ENCODE measurements at regions not wholly inside any gene's neighbourhood (a gene's known extent, or its start where the extent isn't known, plus 50 kb on each side); places are given as distances from the start of the nearest gene placed in this dataset.

- DNase-seq (ENCODE audit: low read depth), result no peak
- no peak for TF ChIP-seq CTCF (IDR thresholded peaks at IDR 0.05; ENCODE audit: control insufficient read depth, insufficient read depth, low read depth, low read length, missing control alignments)
- no peak overlapping the region for H3K4me3 ChIP-seq (ENCODE audit: control insufficient read depth, low read depth, low read length)
Measured at GRCh38 chr6:120805276-120805675, 529.0 kb downstream of the TBC1D32 start.

DNA sequence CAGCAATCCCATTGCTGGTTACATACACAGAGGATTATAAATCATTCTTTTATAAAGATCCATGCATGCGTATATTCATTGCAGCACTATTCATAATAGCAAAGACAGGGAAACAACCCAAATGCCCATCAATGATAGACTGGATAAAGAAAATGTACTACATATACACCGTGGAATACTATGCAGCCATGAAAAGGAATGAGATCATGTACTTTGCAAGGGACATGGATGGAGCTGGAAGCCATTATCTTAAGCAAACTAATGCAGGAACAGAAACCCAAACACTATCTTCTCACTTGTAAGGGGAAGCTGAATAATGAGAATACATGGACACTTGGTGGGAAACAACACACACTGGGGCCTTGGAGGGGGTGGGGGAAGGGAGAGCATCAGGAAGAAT lies 529.7 kb downstream of the TBC1D32 start:
- DNase-seq (ENCODE audit: low read depth), result no peak
- no peak for TF ChIP-seq CTCF (IDR thresholded peaks at IDR 0.05; ENCODE audit: control insufficient read depth, insufficient read depth, low read depth, low read length, missing control alignments)
- H3K4me3 ChIP-seq (ENCODE audit: control insufficient read depth, low read depth, low read length), result no peak overlapping the region

GRCh38 chr6:120786682-120787081 lies 547.6 kb downstream of the TBC1D32 start:
- DNase-seq (ENCODE audit: low read depth), result no peak
- no peak for TF ChIP-seq CTCF (IDR thresholded peaks at IDR 0.05; ENCODE audit: control insufficient read depth, insufficient read depth, low read depth, low read length, missing control alignments)
- no peak overlapping the region for H3K4me3 ChIP-seq (ENCODE audit: control insufficient read depth, low read depth, low read length)

DNA sequence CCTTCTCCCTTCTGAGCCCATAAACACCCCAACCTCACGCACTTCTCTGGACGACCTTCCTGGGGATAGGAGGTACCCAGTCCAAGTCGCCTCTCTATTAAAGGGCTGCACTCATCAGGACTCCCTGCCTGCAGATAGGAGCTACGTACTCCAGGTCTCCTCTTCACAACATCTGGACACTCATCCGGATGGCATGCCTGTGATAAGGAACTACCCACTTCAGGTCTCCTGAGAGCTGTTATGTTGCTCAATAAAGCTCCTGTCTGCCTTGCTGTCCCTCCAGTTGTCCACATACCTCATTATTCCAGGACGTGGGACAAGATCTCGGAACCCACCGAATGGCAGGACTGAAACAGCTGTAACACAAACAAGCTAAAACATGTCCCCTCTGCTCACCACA lies 548.0 kb downstream of the TBC1D32 start:
- no peak for TF ChIP-seq CTCF (IDR thresholded peaks at IDR 0.05; ENCODE audit: control insufficient read depth, insufficient read depth, low read depth, low read length, missing control alignments)

GRCh38 chr6:120785459-120786086 lies 548.7 kb downstream of the TBC1D32 start:
- no peak overlapping the region for H3K4me3 ChIP-seq (ENCODE audit: control insufficient read depth, low read depth, low read length)
- TF ChIP-seq CTCF (IDR thresholded peaks at IDR 0.05; ENCODE audit: control insufficient read depth, insufficient read depth, low read depth, low read length, missing control alignments), result no peak
- no peak for DNase-seq (ENCODE audit: low read depth)

More for the DNA sequence above, 548.0 kb downstream of the TBC1D32 start:
- no peak for DNase-seq (ENCODE audit: low read depth)
- no peak overlapping the region for H3K4me3 ChIP-seq (ENCODE audit: control insufficient read depth, low read depth, low read length)

DNA sequence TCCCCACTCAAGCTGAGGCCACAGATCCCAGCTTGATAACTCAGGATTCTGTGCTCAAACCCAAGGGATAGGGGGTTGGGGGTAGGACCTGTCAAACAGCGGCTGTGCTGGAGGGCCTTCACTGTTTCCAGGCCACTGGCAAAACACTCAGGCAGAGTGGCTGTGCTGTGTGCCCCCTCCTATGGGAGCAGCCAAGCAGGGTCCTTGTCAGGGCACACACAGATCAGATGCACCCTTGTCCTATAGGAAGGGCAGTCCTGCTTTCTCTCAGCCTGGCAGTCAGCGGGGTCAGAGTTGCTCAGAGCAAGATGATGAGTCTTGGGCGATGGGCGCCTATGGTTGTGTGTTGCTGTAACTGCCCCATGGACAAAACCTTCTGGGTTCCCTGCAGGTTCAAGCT lies 554.8 kb downstream of the TBC1D32 start:
- no peak for TF ChIP-seq CTCF (IDR thresholded peaks at IDR 0.05; ENCODE audit: control insufficient read depth, insufficient read depth, low read depth, low read length, missing control alignments)
- H3K4me3 ChIP-seq (ENCODE audit: control insufficient read depth, low read depth, low read length), result no peak overlapping the region
- no peak for DNase-seq (ENCODE audit: low read depth)

DNA sequence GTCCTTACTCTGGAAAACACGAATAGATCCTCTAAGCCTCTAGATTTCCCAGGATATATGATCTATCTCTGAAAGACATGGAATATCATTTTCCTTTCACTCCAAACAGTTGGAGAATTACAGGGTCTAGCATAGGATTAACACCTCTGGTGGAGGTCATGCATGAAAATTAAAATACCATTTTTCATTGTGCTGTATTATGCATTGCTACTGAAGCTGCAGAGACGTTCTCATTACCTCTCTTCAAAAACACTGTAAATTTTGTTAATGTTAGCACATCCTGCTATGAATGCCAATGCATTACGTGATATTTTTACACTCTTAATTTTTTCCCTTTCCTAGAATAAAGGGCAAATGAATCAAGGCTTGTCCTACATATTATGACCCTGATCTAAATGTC lies 558.6 kb downstream of the TBC1D32 start:
- DNase-seq (ENCODE audit: low read depth), result no peak
- H3K4me3 ChIP-seq (ENCODE audit: control insufficient read depth, low read depth, low read length), result no peak overlapping the region
- no peak for TF ChIP-seq CTCF (IDR thresholded peaks at IDR 0.05; ENCODE audit: control insufficient read depth, insufficient read depth, low read depth, low read length, missing control alignments)
